Hindlimb muscle (tissue), 1 donor: ENCODE measurements at regions not wholly inside any gene's neighbourhood (a gene's known extent, or its start where the extent isn't known, plus 50 kb on each side); places are given as distances from the start of the nearest gene placed in this dataset.
"Not testable (repeated sequence)": the region's sequence is repeated elsewhere in the genome, so short reads cannot be mapped to it uniquely, and the experiment has no call there.

Experiments
- DNase-seq: peaks from one replicate; pipeline ENCODE4 v3.0.0-alpha.2; 2013

- no peak for DNase-seq
Observed at GRCh38 chr5:118366429-118366828, 621.9 kb downstream of the DTWD2 start.

GRCh38 chr5:118365718-118366117 lies 622.6 kb downstream of the DTWD2 start:
- DNase-seq = no peak

- DNase-seq = no peak
Observed at GRCh38 chr5:118354797-118355196, 633.5 kb downstream of the DTWD2 start.

GRCh38 chr5:118353970-118354369 lies 634.4 kb downstream of the DTWD2 start:
- DNase-seq = no peak

- DNase-seq = no peak
Observed at GRCh38 chr5:118336468-118336867, 651.9 kb downstream of the DTWD2 start.

GRCh38 chr5:118327389-118327788 lies 661.0 kb downstream of the DTWD2 start:
- DNase-seq = no peak

GRCh38 chr5:118326481-118327045 lies 661.8 kb downstream of the DTWD2 start:
- DNase-seq = no peak

GRCh38 chr5:118325931-118326330 lies 662.4 kb downstream of the DTWD2 start:
- no peak for DNase-seq

GRCh38 chr5:118323723-118324122 lies 664.6 kb downstream of the DTWD2 start:
- not testable (repeated sequence) for DNase-seq

- DNase-seq = no peak
Observed at GRCh38 chr5:118321081-118321480, 667.3 kb downstream of the DTWD2 start.

- no peak for DNase-seq
Observed at GRCh38 chr5:118320121-118320520, 668.2 kb downstream of the DTWD2 start.

- DNase-seq = peak; percentile 4
Observed at GRCh38 chr5:118314931-118315330, 673.4 kb downstream of the DTWD2 start.

- no peak for DNase-seq
Observed at GRCh38 chr5:118311103-118311819, 677.1 kb downstream of the DTWD2 start.

- DNase-seq = no peak
Observed at GRCh38 chr5:118310401-118310800, 677.9 kb downstream of the DTWD2 start.

GRCh38 chr5:118303296-118303695 lies 685.1 kb downstream of the DTWD2 start:
- no peak for DNase-seq

GRCh38 chr5:118302786-118303185 lies 685.6 kb downstream of the DTWD2 start:
- DNase-seq = no peak

GRCh38 chr5:118301696-118302095 lies 686.7 kb downstream of the DTWD2 start:
- no peak for DNase-seq

- DNase-seq = no peak
Observed at GRCh38 chr5:118295045-118295444, 693.3 kb downstream of the DTWD2 start.

GRCh38 chr5:118293378-118293777 lies 695.0 kb downstream of the DTWD2 start:
- DNase-seq = no peak

- no peak for DNase-seq
Observed at GRCh38 chr5:118290204-118290603, 698.1 kb downstream of the DTWD2 start.

GRCh38 chr5:118284230-118284629 lies 704.1 kb downstream of the DTWD2 start:
- not testable (repeated sequence) for DNase-seq

- DNase-seq = not testable (repeated sequence)
Observed at GRCh38 chr5:118282480-118283038, 705.8 kb downstream of the DTWD2 start.

GRCh38 chr5:118279540-118280294 lies 708.6 kb downstream of the DTWD2 start:
- no peak for DNase-seq
